ENCODE measurements at regions not wholly inside any gene's neighbourhood (a gene's known extent, or its start where the extent isn't known, plus 50 kb on each side); places are given as distances from the start of the nearest gene placed in this dataset.

DNA sequence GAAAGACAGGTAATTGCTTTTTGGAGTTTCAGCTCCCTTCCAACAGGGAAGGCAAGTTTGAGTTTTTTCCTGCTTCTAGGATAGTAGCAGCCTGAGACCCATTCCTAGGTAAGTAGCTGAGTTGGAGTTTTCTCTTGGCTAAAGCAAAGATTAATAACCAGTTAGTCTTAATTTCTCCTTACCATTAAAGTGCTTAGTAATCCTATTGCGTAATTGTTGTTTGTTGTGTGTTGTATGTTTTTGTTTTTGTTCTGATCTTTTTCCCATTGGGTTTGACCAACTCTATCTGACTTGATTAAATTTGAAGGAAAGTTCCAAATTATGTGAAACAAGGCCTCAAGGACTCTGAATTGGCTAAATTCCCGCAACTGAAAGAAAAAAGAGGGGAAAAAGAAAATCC lies 83.5 kb downstream of the TBX22 start:
- DNase-seq (ENCODE audit: low spot score) = no peak

DNA sequence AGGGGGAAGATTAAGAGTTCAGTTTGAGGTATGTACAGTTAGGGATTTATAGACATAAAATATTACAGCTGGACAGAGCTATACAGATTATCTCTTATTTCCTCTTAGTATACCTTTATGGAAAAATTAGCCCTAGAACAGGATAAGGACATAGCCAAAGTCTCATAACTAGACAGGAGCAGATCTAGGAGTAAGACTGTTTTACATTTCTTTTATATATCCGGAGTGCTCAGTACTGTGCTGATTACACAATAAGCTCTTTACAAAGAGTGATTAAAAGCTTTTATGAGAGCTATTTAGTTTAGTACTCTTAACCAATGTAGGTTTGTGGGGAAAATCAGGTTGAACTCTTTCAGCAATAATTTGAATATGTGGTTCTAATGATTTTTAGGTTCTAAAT lies 105.8 kb downstream of the TBX22 start:
- DNase-seq (ENCODE audit: low spot score) = no peak

DNA sequence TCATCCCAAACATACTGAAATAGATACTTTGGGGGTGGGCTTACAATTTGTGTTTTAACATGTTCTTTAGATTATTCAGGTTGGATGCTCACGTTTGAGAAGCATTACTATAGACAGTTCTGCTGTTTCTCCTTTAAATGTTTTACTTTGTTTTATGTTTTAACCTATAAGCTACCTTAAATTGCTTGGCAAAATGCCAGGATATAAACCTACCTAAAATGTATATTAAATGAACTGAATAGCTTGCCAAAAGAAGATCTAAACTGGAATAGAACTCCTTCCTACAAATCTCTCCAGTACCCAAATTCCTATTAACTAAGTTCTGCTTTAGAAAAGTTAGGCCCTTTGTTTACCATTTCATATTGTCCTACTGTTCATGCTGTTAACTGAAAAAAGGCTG lies 124.4 kb downstream of the TBX22 start:
- no peak for DNase-seq (ENCODE audit: low spot score)

DNA sequence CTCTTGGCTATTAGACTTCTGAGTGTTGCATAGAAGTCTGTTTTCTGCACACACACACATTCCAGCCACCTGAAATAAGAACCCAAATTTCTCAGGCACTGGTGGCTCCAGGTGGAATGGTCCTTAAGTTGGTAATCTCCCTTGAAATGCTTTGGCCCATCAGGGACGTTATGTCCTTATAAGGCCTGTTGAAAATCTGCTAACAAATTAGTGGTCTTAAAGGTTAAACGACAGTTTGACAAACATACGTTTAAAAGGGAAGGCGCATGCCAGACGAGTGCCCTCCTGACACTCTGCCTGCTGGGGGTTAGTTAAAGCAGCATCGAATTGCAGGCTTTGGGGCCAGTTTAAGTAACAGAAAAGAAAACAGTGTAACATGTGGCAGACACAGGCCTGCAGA lies 125.0 kb downstream of the TBX22 start:
- DNase-seq (ENCODE audit: low spot score) = no peak

DNA sequence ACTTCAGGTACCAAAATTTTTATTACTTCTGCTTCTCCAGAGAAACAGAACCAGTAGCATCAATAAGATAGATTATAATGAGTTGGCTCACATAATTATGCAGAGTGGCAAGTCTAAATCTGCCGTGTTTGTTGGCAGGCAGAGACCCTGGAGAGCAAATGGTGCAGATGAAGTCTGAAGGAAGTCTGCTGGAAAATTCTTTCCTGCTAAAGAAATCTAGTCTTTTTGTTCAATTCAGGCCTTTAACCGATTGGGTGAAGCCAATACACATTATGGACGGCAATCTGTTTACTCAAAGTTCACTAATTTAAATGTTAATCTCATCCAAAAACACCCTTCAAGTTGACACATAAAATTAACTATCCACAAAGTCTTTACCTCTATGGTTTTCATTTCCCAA lies 156.0 kb downstream of the TBX22 start:
- DNase-seq (ENCODE audit: low spot score) = no peak

DNA sequence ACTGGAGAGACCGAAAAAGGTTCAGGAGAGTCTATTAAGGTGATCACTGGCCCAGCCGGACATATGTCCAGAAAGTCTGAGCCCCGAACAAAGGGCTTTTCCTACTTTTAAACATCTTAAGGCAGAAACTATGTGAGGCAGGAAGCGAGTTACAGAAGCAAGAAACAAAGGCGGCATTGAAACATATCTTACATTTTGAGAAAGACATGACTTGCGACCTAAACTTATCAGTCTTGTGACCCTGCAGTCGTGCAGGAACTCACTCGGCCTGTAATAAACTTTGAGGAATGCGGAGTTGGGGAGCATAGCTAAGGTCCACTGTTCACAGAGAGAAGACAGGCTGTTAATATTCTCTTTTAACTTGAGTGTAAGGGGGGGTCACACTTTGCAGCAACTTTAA lies 158.7 kb downstream of the TBX22 start:
- DNase-seq (ENCODE audit: low spot score) = no peak

DNA sequence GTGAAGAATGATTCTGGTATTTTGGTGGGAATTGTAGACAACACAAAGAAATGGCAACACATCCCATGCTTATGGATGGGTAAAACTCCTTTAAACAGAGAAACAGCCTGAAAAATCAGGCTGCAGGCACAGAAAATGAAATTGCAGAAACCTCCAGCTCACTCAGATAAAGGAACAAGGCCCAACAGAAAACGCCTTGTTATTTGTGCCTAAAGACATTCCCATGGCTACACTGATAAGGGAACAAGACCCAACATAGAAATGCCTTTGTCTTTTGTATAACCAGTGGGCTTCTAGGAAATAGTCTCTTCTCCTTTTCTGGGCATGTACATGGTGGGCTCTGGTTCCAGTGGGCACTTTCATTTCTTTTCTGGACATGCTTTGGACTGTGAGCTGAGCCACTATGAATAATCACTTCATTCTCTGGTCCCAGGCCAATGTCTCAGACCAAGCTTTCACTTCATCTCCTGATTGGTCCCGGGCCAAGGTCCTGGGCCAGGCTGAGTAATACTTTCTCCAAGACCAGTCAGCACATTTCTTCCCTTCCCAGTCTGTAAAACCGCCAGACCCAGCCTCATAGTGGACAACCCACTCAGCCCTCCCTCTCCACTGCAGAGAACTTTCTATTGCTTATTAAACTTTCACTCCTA lies 160.5 kb downstream of the TBX22 start:
- no peak for DNase-seq (ENCODE audit: low spot score)

DNA sequence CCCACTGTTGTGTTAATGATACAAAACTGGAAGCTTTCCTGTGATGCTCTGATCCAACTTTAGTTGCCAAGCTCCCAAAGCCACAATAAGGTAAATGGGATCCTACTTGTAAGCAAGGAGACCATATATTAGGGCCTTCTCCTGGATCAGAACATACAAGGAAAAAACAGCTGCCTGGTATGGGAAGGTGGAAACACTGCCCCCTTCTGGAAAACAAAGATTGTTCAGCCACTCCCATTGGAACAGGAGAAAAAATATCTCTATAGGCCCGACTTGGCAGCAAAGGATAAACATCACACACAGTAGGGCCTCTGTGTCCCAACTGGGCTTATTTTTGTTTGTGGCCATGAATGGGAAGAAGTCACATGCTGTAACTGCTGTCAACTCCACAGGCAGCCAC lies 166.5 kb downstream of the TBX22 start:
- no peak for DNase-seq (ENCODE audit: low spot score)

DNA sequence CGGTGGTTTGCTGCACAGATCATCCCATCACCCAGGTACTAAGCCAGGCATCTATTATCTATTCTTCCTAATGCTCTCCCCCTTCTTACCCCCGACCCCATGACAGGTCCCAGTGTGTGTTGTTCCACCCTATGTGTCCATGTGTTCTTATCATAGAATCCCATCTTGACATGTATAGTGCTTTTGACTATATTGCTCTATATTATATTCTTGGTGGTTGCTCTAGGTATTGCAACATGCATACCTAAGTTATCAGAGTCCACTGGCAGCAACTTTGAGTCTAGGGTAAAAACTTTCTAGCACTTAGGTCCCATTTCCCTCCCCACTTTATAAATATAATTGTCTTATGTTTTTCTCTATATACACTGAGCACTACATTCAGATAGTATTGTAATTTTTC lies 170.3 kb downstream of the TBX22 start:
- no peak for DNase-seq (ENCODE audit: low spot score)

DNA sequence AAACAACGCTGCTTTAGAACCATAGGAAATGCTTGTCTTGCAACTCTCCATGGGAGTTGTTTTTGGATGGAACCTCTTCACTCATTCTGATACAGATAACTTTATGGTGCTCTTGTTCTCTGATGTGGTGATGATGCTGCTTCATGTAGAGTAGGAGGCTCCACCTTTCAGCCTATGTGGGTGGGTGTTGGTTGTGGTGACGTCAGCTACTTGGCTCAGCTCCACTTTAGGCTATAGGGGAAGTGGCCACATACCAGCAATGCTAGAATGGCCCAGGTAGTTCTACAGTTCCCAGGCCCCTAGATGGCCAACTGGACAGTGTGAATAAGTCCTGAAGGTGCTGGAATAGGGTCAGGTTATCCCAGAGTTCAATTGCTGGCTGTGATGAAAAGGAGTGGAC lies 192.1 kb downstream of the TBX22 start:
- DNase-seq (ENCODE audit: low spot score) = no peak

DNA sequence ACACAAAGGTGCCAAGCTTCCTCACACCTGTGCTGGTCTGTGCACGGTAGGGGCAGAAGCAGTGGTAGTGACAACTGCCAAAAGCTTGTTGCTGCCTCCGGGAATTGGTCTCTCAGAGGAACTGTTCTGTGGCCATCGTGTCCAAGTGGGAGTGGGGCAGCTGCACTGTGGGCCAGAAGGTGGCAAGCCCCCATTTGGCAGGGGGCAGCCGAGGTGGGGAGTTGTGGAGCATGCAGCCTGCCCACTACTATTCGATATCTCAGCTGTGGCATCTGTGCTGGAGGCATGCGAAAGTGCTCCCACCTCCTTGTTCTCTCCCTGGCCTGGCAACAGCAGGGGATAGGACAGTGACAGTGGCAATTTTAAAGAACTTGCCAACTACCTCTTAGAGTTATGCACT lies 192.8 kb downstream of the TBX22 start:
- DNase-seq (ENCODE audit: low spot score) = no peak

DNA sequence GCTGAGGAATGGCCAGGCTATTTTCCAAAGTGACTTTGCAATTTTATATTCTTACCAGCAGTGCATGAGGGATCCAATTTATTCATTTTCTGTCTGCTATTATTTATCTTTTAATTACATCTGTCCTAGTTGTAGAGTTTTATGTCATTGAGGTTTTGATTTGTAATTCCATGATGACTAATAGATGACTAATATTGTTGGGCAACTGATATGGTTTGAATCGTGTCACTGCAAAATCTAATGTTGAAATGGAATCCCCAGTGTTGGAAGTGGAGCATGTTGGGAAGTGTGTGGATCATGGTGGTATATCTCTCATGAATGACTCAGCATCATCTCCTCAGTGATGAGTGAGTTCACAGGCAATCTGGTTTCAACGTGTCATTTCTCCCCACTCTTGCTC lies 201.5 kb downstream of the TBX22 start:
- DNase-seq (ENCODE audit: low spot score) = peak; percentile 0

DNA sequence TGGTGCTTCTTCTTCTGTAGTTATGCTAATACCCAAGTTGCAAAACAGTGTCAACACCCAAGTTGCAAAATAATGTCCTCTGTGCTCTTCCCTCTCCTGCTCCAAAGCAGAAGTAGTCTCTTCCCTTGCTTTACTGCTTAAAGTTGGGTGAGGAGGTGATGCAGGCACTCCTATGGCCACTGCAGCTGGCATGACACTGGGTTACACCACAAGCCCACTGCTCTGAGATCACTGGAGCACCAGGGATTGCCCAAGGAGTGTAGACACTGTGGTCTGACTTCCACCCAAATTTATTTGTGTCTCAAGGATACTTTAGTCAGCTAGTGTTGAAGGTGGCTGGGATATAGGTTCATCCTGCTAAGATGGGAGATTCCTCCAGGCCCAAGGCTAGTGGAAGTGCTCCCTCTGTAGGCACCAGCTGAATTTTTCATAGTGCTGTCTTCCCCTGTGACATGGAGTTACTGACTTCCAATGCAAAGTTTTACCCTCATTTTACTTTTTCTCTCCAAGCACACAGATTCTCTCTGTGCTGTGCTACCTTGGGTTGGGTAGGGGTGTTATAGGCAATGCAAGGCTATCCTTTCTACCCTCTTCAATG lies 196.2 kb upstream of the TENT5D start:
- DNase-seq (ENCODE audit: low spot score) = no peak

DNA sequence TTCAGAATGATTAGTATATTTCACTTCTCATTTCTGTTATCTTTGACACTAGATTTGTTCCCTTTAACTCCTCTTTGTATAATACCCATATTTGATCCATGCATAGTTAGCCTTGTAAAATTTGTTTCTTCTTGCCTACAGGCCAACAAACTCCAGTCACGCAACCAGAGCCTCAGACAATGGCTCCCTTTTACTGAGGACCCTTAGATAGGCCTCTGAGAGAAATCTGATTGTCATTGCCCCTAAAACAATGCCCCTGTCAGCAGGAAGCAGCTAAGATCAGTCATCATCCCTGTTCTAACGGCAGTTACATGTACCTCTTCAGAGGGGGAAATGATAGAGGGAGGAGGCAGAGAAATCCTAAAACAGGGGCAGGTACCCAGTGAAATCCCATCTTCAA lies 190.6 kb upstream of the TENT5D start:
- DNase-seq (ENCODE audit: low spot score) = no peak

DNA sequence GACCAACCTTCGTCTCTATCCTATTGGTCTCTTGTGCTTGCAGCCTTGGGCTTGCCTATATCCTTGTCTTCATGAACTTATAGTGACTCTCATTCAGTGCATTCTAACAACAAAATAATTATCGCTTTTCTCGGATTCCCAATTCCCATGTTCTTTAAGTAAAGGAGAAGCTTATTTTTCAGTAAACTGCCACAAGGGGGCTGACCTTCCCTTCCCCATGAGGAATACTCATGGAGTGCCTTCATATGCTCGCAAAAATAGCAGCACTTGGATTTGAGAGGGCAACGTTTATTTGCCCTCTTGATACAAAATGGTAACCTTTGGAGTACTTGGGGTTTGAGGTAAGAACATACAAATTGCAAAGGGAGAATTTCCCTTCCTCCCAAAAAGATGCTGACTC lies 183.2 kb upstream of the TENT5D start:
- DNase-seq (ENCODE audit: low spot score) = no peak

DNA sequence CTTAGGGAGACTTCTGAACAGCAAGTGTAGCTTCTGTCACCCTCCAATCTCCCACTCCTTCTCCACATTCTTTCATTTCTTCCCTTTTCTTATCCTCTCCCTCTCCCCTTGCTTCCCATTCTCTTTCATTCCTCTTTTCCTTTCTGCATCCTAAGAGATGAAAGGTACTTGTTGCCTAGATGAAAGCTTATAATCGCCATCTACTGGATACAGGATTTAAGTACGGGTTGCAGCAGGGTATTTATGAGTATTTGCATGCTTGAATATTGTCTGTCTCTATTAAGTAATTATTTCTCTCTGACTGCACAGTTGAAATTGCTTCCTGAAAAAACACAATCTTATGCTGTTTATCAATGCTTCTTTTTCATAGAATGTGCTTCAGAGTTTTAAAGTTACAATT lies 174.0 kb upstream of the TENT5D start:
- DNase-seq (ENCODE audit: low spot score) = no peak

DNA sequence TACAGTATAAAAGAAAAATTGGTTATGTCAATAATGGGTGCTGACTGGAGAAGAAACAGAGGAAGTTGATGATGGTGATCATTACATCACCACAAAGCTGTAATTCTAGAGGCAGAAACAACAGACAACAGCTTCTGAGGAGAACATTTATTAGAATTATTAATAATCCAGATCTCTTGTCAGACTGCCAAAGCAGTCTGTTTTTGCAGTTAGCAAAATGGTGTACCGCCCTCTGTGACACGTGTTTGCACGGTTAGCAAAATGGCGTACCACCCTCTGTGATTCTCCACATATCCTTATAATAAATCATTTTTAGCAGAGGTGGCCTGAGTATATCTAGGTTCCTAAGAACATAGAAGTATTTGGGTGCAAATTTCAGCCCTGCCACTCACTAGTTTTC lies 154.0 kb upstream of the TENT5D start:
- DNase-seq (ENCODE audit: low spot score) = no peak

DNA sequence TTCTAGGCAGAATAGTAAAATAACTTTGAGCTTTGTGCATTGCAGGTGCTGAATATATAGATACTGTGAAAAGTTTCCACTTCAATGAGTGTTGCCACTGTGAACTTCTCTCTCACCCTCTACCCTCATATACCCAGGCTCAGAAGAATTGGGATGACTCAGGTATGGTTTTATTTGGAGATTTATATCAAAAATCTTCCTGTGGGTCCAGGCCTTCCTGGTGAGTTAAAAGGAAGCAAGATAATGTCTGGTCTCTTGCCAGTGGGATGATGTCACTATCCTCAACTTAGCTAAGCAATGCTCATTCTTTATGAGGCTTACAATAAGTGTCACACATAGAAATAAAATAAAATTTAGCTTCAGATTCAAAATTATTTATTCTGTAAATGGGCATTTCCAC lies 153.3 kb upstream of the TENT5D start:
- no peak for DNase-seq (ENCODE audit: low spot score)

DNA sequence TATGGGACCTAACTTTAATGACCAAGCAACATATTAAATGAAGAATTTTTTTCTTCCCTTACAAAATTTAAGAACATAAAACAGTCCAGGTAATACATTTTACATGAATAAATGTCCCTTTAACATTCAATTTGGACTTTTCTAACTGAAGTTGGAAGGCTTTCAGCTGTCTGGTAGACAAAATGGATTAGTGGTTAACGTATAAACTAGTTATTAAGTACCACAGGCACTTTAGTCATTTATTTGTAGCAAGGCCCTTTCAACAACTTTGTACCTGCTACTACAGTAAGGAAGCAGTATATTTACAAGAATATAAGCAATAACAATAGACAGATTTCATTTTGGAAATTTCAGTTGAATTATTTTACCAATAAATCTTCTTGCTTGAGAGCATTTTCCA lies 152.5 kb upstream of the TENT5D start:
- DNase-seq (ENCODE audit: low spot score) = no peak

DNA sequence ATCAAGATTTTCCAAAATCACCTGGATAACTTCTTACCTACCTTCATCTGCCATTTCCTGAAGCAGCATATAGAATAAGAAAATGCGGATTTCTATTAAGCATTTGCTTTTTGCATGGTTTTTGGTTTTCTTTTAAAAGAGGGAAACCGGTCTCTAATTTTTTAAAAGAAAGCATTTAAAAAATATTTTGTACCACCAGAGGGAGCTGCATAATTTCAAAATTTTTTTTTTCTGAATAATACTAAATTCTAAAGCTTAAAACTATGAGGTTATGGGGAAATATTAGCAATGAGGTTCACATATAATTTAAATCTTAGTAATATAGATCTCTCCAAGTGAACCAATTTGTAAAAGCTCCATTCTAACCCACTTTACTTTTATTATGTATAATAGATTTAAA lies 137.7 kb upstream of the TENT5D start:
- no peak for DNase-seq (ENCODE audit: low spot score)

DNA sequence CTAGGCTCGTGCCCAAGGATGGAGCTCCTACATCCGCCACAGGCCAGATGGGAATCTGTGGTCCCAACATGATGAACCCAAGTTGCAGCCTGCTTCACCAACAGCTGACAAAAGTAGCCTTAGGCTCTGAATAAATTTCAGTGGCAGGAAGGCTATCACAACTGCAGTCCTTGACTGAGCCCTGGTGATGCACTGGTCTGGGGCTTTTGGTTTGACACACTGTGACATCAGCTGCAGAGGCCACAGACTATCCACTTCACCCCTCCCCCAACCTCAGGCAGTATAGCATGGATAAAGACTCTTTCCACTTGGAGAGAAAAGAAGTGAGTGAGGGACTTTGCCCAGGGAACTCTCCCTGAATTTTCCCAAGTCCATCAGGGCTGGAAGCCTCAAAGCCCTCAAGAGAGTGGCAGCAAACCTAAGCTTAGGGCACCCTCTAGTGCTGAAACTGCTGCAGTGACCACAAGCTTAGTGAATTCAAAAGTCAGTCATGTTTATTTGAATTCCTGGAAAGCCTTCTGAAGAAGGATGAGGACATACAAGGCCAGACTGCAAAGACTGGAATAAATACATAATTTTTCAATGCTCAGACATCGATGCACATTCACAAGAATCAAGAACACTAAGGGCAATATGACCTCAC lies 135.0 kb upstream of the TENT5D start:
- peak; percentile 14 for DNase-seq (ENCODE audit: low spot score)

DNA sequence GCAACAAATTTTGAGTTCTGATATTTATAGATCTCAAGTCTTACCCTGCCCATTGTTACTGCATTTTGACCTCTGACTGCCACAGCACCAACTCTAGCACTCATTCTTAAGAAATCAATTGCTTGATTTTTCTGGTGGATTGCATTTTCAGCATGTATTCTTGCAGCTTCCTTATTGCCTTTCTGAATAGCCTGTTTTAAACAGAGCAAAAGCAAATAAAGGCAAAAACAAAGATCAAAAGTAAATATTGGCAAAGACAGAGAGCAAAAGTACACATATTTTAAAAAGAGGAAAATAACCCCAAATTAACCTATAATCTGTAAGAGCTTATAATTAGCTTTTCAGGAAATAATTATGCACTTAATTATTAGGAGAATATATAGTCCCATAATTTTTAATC lies 129.4 kb upstream of the TENT5D start:
- DNase-seq (ENCODE audit: low spot score) = no peak

DNA sequence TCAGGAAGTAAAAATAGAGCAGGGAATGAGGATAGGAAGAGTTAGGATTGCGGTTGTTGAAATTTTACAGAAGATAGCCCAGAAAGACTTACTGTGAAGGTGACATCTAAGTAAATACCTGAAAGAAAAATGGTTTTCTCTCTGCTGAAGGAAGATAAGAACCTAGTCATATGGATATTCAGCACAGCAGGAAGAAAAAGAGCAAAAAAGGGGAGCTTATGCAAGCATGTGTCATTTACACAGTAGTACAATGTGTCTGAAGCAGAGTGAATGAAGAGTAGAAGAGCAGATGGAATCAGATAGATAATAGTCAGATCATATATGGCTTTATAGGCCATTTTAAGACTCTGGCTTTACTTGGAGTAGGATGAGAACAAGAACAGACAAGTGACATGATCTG lies 126.9 kb upstream of the TENT5D start:
- DNase-seq (ENCODE audit: low spot score) = no peak

DNA sequence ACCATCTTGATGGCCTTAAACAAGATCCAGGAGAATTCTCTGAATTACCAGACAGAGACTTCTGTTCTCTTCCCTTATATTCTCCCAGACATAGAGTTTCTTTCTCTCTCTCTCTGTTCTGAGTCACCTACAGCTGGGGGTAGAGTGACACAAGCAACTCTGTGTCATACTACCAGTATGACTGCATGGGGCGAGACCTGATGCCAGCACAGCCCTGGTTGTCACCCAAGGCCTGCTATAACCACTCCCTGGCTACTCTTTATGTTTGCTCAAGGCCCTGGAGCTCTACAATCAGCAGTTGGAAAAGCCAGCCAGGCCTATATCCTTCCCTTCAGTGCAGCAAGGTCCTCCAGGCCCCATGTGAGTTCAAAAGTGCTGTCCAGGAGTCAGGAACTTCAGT lies 114.2 kb upstream of the TENT5D start:
- no peak for DNase-seq (ENCODE audit: low spot score)
